Thoracic aorta (tissue), 2 donors: ENCODE measurements at regions not wholly inside any gene's neighbourhood (a gene's known extent, or its start where the extent isn't known, plus 50 kb on each side); places are given as distances from the start of the nearest gene placed in this dataset.

Experiments
- ATAC-seq: fragments of 150-250 bp; one replicate; pipeline ENCODE4 v1.8.0; 2017; ENCODE audit warnings: low read depth; ENCODE audit not compliant: insufficient number of reproducible peaks, low FRiP score
- DNase-seq: peaks from one replicate; pipeline ENCODE4 v3.0.0-alpha.2; 2020; ENCODE audit warnings: low spot score
- H3K27ac ChIP-seq, 2 donors: fragments of 200-600 bp; sonication (generic); 1 replicate in 1 of 2; 2 replicates in 1 of 2; pipeline ENCODE4 v1.5.1; 2016; ENCODE audit warnings: mild to moderate bottlenecking in 2 of 2, moderate library complexity in 2 of 2
- H3K27me3 ChIP-seq: fragments of 200-600 bp; sonication (generic); replicated peaks from 2 replicates; pipeline ENCODE4 v1.6.0; 2016; ENCODE audit warnings: mild to moderate bottlenecking; ENCODE audit not compliant: insufficient read depth
- H3K36me3 ChIP-seq: fragments of 200-600 bp; sonication (generic); one replicate; pipeline ENCODE4 v1.5.1; 2016
- H3K4me1 ChIP-seq, 2 donors: fragments of 200-600 bp; sonication (generic); 1 replicate in 1 of 2; 2 replicates in 1 of 2; pipeline versions ENCODE4 v1.5.1 to v1.6.0; 2016; ENCODE audit warnings: low read depth in 2 of 2, mild to moderate bottlenecking in 1 of 2; ENCODE audit not compliant: control insufficient read depth in 1 of 2
- H3K4me3 ChIP-seq: fragments of 200-600 bp; sonication (generic); 2 replicates; pipeline ENCODE4 v1.5.1; 2016; ENCODE audit warnings: mild to moderate bottlenecking
- H3K9me3 ChIP-seq: fragments of 200-600 bp; sonication (generic); 2 replicates; pipeline ENCODE4 v1.5.1; 2016
- CTCF ChIP-seq: fragments of 200-600 bp; sonication (generic); IDR thresholded peaks from one replicate; pipeline ENCODE4 v1.5.1; 2019; ENCODE audit warnings: antibody characterized with exemption

- DNase-seq, result no peak
- no peaks in the 10 kb centered on the region for H3K4me1 ChIP-seq
- no peak overlapping the region for H3K4me3 ChIP-seq
- no peaks in the 10 kb centered on the region for H3K27me3 ChIP-seq
- TF ChIP-seq CTCF, result no peak
- H3K36me3 ChIP-seq, result no peaks in the 10 kb centered on the region
- no peak overlapping the region for H3K27ac ChIP-seq
- H3K9me3 ChIP-seq, result no peaks in the 10 kb centered on the region
- ATAC-seq, result no peak
These were observed 489.5 kb downstream of the SH2D4B start for GRCh38 chr10:81027223-81027622.

- no peaks in the 10 kb centered on the region for H3K27me3 ChIP-seq
- no peak for TF ChIP-seq CTCF
- no peaks in the 10 kb centered on the region for H3K36me3 ChIP-seq
- no peak overlapping the region for H3K4me3 ChIP-seq
- H3K27ac ChIP-seq, result no peak overlapping the region
- no peaks in the 10 kb centered on the region for H3K9me3 ChIP-seq
- ATAC-seq (no peak), DNase-seq (no peak)
- H3K4me1 ChIP-seq, result no peaks in the 10 kb centered on the region
These were observed 490.0 kb downstream of the SH2D4B start for GRCh38 chr10:81027706-81028105.

- no peak for ATAC-seq
- Histone ChIP-seq H3K27me3 (no peaks in the 10 kb centered on the region), H3K4me3 (no peak overlapping the region), H3K36me3 (no peaks in the 10 kb centered on the region), H3K9me3 (no peaks in the 10 kb centered on the region), H3K27ac (no peak overlapping the region), H3K4me1 (no peaks in the 10 kb centered on the region)
- TF ChIP-seq CTCF, result no peak
- no peak for DNase-seq
These were observed 494.1 kb downstream of the SH2D4B start for GRCh38 chr10:81031774-81032173.

GRCh38 chr10:81034383-81034782 is 496.7 kb downstream of the SH2D4B start:
- no peak for TF ChIP-seq CTCF
- H3K27me3 ChIP-seq, result no peaks in the 10 kb centered on the region
- no peaks in the 10 kb centered on the region for H3K4me1 ChIP-seq
- no peak overlapping the region for H3K4me3 ChIP-seq
- H3K27ac ChIP-seq, result no peak overlapping the region
- no peak for ATAC-seq
- H3K9me3 ChIP-seq, result no peaks in the 10 kb centered on the region
- H3K36me3 ChIP-seq, result no peaks in the 10 kb centered on the region
- DNase-seq, result no peak

GRCh38 chr10:81036257-81036656 is 498.6 kb downstream of the SH2D4B start:
- no peaks in the 10 kb centered on the region for H3K4me1 ChIP-seq
- ATAC-seq (no peak), DNase-seq (no peak)
- H3K4me3 ChIP-seq, result no peak overlapping the region
- no peak overlapping the region for H3K27ac ChIP-seq
- H3K36me3 ChIP-seq, result no peaks in the 10 kb centered on the region
- H3K9me3 ChIP-seq, result no peaks in the 10 kb centered on the region
- H3K27me3 ChIP-seq, result no peaks in the 10 kb centered on the region
- no peak for TF ChIP-seq CTCF
